ENCODE measurements at regions not wholly inside any gene's neighbourhood (a gene's known extent, or its start where the extent isn't known, plus 50 kb on each side); places are given as distances from the start of the nearest gene placed in this dataset.

- TF ChIP-seq, protein P1, sequence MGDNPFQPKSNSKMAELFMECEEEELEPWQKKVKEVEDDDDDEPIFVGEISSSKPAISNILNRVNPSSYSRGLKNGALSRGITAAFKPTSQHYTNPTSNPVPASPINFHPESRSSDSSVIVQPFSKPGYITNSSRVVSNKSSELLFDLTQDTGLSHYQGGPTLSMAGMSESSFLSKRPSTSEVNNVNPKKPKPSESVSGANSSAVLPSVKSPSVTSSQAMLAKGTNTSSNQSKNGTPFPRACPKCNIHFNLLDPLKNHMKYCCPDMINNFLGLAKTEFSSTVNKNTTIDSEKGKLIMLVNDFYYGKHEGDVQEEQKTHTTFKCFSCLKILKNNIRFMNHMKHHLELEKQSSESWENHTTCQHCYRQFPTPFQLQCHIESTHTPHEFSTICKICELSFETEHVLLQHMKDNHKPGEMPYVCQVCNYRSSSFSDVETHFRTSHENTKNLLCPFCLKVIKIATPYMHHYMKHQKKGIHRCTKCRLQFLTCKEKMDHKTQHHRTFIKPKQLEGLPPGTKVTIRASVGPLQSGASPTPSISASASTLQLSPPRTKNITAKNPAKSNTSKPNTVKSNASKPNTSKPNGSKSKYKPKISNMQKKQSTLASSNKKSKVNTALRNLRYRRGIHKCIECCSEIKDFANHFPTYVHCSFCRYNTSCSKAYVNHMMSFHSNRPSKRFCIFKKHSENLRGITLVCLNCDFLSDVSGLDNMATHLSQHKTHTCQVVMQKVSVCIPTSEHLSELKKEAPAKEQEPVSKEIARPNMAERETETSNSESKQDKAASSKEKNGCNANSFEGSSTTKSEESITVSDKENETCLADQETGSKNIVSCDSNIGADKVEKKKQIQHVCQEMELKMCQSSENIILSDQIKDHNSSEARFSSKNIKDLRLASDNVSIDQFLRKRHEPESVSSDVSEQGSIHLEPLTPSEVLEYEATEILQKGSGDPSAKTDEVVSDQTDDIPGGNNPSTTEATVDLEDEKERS (CRISPR knock-in tag; IDR thresholded peaks at IDR 0.05), result no peak
- no peak for TF ChIP-seq ZNF772 (CRISPR knock-in tag; IDR thresholded peaks at IDR 0.05)
- TF ChIP-seq SUZ12 (IDR thresholded peaks at IDR 0.05; ENCODE audit: low read depth, low read length), result no peak
- TF ChIP-seq MTA3 (CRISPR knock-in tag; IDR thresholded peaks at IDR 0.05), result no peak
- TF ChIP-seq HOXA9 (CRISPR knock-in tag; IDR thresholded peaks at IDR 0.05; ENCODE audit: borderline replicate concordance), result no peak
Measured at GRCh38 chr1:29774355-29774754, 538.0 kb downstream of the PTPRU start (continued).

DNA sequence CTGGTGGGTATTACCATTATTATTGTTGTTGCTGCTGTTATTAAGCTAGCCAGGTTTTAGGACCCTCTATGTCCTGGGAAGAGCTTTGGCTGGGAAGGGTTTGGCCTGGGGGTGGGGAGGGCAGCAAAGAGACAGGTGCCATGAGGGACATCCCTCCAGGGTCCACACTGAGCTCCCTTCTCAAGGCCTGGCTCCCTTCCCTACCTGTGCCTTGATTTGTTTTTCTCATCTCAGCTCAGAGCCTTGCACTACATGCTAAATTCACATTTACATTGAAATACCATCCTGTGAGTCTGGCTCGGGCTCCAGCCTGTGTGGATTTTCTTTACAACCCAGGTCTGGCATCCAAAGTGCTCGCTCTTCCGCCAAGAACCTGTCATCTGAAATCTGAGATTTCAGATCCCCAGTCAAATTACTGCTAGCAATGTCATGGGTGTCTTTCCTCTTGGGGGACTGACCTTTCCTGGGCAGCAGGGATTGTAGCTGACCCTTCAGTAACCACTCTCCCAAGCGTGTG lies 536.3 kb downstream of the PTPRU start:
- Histone ChIP-seq H3K9me3 (ENCODE audit: low read length) (peaks cover 6% of the 10 kb centered on the region), H3K4me2 (ENCODE audit: low read depth, low read length) (no peak overlapping the region), H4K20me1 (ENCODE audit: insufficient read depth, low read length) (no peaks in the 10 kb centered on the region), H3K9ac (ENCODE audit: insufficient read depth, low read depth, low read length) (no peak overlapping the region), H3K36me3 (replicated peaks in 1 of 2; ENCODE audit: control insufficient read depth in 1 of 2, insufficient read depth in 2 of 2, low read length in 2 of 2) (no peaks in the 10 kb centered on the region), H3K4me3 (replicated peaks in 1 of 3; ENCODE audit: insufficient read depth in 1 of 3, low read depth in 2 of 3, low read length in 3 of 3) (no peak overlapping the region), H2AFZ (ENCODE audit: low read length) (no peak overlapping the region), H3K4me1 (ENCODE audit: insufficient read depth, low read length) (no peaks in the 10 kb centered on the region), H3K27me3 (ENCODE audit: control insufficient read depth in 1 of 2, insufficient read depth in 2 of 2, low read length in 2 of 2) (no peaks in the 10 kb centered on the region; a peak in 1 of 5 replicates), H3K79me2 (ENCODE audit: insufficient read depth, low read length) (no peaks in the 10 kb centered on the region), H3K27ac (ENCODE audit: extremely low read length, insufficient read depth, low read length) (no peak overlapping the region)
- WGBS (ENCODE audit: low lambda C conversion rate), result 2% methylated on average over 4 of the region's 4 CpGs
- intact Hi-C loops (cut with micrococcal nuclease; ENCODE audit: unreplicated experiment) (no loop called here), in situ Hi-C loops (cut with HindIII; ENCODE audit: extremely low pct_ligation_motif_present, low pct_unique_long_range_greater_than_20kb) (no loop called here)
- ATAC-seq (no peak), FAIRE-seq (no peak), DNase-seq (ENCODE audit: low spot score) (no peak)
- POLR2A ChIA-PET, result no interaction called here
- BruUV-seq (replicated peaks), result no TSS peak
- CTCF ChIA-PET (ENCODE audit: low intra/inter-chr PET ratio, low total read pairs), result no interaction called here
- TF ChIP-seq ZNF17 (CRISPR knock-in tag; IDR thresholded peaks at IDR 0.05), result no peak
- TF ChIP-seq SUZ12 (IDR thresholded peaks at IDR 0.05; ENCODE audit: low read depth, low read length), result no peak
- no peak for TF ChIP-seq ZNF318 (CRISPR knock-in tag; IDR thresholded peaks at IDR 0.05)
- no peak for TF ChIP-seq REL (CRISPR knock-in tag; conservative IDR thresholded peaks at IDR 0.05)
